Suppressor macrophage treated with lipopolysaccharide for 1 hour (primary cell): ENCODE measurements at regions not wholly inside any gene's neighbourhood (a gene's known extent, or its start where the extent isn't known, plus 50 kb on each side); places are given as distances from the start of the nearest gene placed in this dataset.

Experiments
- DNase-seq, 3 donors: peaks; one replicate each; pipeline ENCODE4 v3.0.0-alpha.2; 2020 to 2022

GRCh38 chr11:81497202-81497804, 1236.4 kb downstream of the FAM181B start:
- DNase-seq = peak; percentile 41 to 57 (median 56)

GRCh38 chr11:81496601-81497000, 1237.1 kb downstream of the FAM181B start:
- no peak for DNase-seq

DNA sequence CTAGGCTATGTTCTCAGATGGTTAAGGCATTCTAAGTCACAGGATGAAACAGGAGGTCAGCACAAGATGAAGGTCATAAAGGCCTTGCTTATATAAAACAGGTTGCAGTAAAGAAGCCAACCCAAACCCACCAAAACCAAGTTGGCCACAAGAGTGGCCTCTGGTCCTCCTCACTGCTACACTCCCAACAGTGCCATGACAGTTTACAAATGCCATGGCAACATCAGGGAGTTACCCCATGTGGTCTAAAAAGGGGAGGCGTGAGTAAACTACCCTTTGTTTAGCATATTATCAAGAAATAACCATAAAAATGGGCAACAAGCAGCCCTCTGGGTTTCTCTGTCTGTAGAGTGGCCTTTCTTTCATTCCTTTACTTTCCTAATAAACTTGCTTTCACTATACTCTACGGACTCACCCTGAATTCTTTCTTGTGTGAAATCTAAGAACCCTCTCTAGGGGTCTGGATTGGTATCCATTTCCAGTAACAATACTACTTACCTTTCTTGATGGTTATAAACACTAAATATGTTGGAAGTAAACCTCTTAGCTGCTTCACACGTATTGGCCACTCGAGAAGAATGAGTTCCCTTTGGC, 1237.9 kb downstream of the FAM181B start:
- no peak for DNase-seq

DNA sequence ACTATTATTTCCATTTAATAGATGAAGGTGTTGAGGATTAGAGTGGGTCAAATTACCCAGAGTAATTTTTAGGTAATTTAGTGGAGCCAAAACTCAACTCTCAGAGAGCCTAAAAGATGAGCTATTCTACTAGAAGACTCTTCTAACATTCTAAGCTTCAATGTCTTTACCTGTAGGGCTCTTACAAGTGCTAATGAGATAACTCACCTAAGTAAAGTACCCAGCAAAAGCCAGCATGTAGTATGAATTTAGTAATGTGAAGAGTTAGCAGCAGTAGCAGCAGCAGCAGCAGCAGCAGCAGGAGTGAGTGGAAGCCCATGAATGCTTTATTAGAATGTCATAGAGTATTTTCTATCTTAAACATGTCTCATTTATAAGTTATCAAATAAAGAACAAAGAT, 1239.2 kb downstream of the FAM181B start:
- no peak for DNase-seq

DNA sequence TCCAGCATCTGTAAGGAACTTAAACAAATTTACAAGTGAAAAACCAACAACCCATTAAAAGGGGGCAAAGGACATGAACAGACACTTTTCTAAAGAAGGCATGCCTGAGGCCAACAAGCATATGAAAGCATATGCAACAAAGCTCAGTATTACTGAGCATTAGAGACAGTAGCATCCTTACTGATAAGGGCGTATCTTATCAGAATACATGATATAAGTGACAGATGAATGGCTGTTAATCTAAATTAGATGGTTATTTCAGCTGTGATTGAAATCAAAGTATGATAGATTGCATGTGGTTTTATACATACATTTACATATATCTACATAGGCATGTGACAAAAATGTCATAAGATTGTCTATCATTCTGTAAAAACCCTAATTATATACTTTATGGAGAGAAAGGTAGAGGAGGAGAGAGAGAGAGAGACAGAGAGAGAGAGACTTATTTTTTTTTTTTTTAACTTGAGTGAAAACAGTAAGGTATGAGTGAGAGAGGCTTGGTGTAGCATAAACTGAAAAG, 1240.7 kb downstream of the FAM181B start:
- no peak for DNase-seq

DNA sequence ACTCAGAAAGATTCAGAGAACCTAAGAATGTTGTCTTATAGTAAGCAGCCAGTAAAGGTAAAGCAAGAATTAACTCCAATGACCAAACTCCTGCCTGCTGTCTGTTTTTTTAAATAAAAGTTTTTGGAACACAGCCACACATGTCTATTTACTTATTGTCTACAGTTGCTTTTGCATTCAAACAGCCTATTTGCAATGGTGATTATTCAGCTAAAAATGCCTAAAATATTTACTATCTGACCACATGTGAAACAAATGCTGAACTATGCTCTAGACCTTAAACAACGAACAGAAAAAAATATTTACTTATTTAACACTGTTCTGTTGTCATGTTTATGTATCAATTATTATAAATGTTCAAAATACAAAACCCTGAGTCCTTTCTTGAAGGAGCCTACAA, 1246.6 kb downstream of the FAM181B start:
- DNase-seq = no peak

DNA sequence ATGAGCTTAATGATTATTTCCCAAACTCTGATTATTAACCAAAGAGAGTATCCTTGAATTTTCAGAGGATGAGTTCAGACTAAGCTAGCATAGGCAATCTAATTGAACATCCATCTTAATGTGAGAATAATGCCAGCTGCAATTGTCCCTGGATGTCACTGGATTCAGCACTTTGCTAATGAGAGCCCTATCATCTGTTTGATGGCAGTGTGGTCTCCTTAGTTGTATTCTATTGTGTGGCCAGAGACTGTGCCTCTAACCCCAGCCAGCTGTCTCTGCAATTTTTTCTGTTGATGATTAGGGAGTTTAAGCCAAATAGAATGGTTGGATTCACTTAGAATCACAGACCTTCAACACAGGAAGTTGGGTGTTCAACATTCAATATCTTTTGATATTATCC, 1249.5 kb downstream of the FAM181B start:
- no peak for DNase-seq

DNA sequence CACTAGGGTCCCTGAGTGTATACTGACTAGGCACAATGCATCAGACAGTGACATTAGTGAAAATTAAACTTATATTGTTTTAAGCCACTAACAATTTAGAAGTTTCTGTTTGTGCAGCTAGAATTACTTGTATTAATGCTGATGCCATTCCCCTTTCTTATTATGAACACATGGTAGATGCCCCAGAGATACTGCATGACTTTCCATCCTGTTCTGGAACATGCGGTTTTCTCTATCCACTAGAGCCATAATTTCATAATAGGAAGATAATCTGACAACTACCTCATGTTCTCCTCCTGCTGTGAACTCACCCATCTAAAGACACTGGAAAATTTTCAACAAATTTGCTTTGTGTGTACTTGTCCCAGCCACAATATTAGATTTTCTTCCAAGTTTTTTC, 1256.4 kb downstream of the FAM181B start:
- DNase-seq = no peak

- no peak for DNase-seq
Measured at GRCh38 chr11:81476345-81476744, 1257.3 kb downstream of the FAM181B start.

GRCh38 chr11:81472646-81473045, 1261.0 kb downstream of the FAM181B start:
- DNase-seq = no peak

- no peak for DNase-seq
Measured at GRCh38 chr11:81470446-81470845, 1263.2 kb downstream of the FAM181B start.

- DNase-seq = no peak
Measured at GRCh38 chr11:81459766-81460306, 1273.8 kb downstream of the FAM181B start.

- no peak for DNase-seq
Measured at GRCh38 chr11:81449588-81450156, 1284.0 kb downstream of the FAM181B start.

- no peak for DNase-seq
Measured at GRCh38 chr11:81444297-81444696, 1289.4 kb downstream of the FAM181B start.

GRCh38 chr11:81432333-81432732, 1301.3 kb downstream of the FAM181B start:
- no peak for DNase-seq

- DNase-seq = no peak
Measured at GRCh38 chr11:81424822-81425221, 1308.8 kb downstream of the FAM181B start.

GRCh38 chr11:81422402-81422801, 1311.3 kb downstream of the FAM181B start:
- no peak for DNase-seq

GRCh38 chr11:81421251-81421860, 1312.3 kb downstream of the FAM181B start:
- DNase-seq = no peak

- no peak for DNase-seq
Measured at GRCh38 chr11:81420668-81421250, 1312.9 kb downstream of the FAM181B start.

GRCh38 chr11:81397316-81397715, 1336.3 kb downstream of the FAM181B start:
- no peak for DNase-seq

DNA sequence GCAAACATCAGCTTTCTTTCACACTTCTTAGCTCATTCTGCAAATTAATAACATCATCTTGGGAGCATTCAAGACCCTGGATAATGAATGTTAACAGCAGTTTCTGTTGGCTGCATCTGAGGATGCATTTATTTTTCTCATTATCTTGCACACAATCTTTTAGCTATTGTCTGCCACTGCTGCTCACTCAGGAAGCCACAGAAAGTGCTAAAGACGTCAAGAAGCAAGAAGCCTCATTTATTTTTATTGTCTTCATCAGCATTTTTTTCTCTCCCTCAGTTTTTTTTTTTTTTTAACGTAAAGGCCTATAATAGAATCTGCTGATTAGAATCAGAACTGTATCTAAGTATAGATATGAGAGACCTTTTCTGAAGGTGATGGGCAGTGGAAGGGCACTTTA, 1339.4 kb downstream of the FAM181B start:
- DNase-seq = no peak

DNA sequence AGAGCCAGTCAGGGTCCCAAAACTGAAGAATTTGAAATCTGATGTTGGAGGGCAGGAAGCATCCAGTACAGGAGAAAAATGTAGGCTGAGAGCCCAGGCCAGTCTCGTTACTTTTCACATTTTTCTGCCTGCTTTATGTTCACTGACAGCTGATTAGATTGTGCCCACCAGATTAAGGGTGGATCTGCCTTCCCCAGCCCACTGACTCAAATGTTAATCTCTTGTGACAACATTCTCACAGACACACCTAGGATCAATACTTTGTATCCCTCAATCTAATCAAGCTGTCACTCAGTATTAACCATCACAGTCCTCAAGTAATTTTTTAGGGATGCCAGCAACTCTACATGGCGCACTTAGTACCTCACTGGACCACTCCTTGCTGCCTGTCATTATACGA, 1345.3 kb downstream of the FAM181B start:
- no peak for DNase-seq

DNA sequence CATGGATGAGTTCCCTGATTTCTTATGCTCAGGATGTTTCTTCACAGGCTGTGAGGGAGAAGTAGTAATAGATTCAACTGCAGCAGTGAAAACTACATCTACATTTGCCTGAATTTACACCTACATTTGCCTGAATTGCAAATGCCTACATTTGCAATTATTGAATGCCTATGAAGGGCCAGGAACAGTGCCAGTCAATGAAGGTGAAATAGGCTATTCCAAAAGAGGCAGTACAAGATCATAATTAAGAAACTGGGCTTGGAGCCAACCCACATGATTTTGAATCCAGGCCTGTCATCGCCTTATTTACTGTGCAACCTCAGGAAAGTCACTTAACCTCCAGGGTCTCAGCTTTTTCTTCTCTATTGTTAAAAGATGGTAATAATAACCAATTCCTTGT, 1353.3 kb downstream of the FAM181B start:
- no peak for DNase-seq
